DMS79 treated with DMSO at 0.1 percent for 48 hours (cell line): ENCODE measurements at regions not wholly inside any gene's neighbourhood (a gene's known extent, or its start where the extent isn't known, plus 50 kb on each side); places are given as distances from the start of the nearest gene placed in this dataset.
"Not testable (repeated sequence)": the region's sequence is repeated elsewhere in the genome, so short reads cannot be mapped to it uniquely, and the experiment has no call there.

Experiments used
- DNase-seq: peaks from one replicate; lab custom pipeline; 2025; lab: John Stamatoyannopoulos, UW

DNA sequence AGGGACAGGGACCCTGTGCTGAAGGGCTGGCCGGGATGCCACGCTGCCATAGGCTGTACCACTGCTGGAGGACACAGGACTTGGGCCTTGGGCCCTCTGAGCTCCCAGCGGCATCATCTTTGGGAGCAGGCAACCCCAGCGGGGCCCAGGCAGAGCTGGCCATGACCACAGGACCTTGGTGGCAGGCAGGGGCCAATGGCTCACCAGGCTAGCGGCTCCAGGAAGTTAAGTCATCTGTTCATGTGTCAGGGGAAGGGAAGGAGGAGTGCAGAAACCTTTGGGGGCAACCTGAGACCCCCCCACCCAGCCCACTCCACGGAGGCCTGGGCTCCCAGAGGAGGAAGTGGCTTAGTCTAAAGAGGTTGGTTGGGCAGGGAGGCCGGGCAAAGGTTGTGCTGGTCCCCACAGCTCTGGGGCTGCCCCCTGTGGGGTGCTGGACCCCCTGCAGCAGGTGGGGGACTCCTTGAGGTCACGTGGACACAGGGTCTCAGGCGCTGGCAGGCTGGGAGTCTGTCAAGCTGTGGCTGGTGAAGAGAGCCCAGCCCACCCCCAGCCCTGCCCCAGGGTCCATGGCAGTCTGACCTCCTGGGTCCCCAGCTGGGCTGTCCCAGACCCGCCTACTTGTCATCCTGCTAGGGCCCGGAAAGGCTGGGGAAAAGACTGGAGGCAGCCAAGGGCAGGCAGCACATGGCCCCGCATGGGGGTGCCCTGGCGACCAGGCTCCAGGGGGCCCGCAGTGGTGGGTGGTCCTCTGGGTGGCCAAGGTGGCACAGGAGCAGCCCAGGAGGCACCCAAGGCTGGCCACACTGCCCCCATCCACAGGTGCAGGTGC, 184.3 kb downstream of the IGLL1 start:
- no peak for DNase-seq

DNA sequence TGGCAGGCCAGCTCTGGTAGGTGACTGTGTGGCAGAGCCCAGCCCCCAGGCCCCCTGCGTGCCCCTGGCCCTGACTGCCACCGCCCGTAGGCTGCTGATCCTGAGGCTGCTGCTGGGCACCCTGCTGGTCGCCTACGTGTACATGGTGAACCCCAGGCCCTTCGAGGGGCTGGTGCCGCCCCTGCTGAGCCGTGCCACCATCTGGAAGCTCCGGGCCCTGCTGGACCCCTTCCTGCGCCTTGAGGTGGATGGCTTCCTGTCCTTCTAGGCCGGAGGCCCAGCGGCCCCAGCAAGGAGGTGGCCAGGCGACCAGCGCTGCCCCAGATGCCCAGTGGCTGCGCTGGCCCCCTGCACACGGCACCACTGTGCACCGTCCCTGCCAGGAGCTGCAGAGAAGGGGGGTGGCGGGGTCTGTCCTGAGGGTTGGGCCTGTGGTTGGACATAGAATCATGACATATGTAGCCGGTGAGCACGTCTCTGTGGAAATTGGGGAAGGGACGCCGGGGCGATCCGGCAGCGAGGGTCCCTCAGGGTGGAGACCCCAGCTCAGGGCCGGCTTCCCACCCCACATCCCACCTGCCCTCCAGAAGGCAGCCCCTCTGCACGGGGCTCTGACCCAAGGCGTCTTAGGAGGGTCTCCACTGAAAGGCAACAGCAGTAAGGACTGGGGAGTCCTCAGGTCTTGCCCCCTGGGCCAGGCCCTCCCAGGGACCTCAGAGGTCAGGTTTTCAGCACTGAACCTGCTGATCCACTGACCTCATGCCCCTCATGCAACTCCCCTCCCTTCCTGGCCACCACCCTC, 185.4 kb downstream of the IGLL1 start:
- no peak for DNase-seq

GRCh38 chr22:23393721-23394320, 186.3 kb downstream of the IGLL1 start:
- no peak for DNase-seq

GRCh38 chr22:23393199-23393598, 186.9 kb downstream of the IGLL1 start:
- not testable (repeated sequence) for DNase-seq

GRCh38 chr22:23392420-23393121, 187.5 kb downstream of the IGLL1 start:
- DNase-seq: no peak

DNA sequence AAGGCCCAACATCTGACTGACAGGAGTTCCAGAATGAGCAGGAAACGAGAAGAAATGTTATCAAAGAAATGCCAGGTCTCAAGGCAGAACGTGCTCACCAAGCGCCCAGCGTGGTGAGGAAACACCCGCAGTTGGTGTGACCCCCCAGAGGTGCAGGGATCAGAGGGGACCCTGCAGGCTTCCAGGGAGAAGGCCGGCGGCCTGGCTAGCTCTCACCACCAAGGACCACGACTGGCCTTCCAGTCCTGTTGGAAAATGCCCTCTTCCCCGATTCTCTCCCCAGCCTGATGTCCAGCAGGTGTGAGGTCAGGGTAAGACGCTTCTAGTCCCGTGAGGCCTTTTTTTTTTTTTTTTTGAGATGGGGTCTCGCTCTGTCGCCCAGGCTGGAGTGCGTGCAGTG, 189.1 kb downstream of the IGLL1 start:
- DNase-seq: no peak

DNA sequence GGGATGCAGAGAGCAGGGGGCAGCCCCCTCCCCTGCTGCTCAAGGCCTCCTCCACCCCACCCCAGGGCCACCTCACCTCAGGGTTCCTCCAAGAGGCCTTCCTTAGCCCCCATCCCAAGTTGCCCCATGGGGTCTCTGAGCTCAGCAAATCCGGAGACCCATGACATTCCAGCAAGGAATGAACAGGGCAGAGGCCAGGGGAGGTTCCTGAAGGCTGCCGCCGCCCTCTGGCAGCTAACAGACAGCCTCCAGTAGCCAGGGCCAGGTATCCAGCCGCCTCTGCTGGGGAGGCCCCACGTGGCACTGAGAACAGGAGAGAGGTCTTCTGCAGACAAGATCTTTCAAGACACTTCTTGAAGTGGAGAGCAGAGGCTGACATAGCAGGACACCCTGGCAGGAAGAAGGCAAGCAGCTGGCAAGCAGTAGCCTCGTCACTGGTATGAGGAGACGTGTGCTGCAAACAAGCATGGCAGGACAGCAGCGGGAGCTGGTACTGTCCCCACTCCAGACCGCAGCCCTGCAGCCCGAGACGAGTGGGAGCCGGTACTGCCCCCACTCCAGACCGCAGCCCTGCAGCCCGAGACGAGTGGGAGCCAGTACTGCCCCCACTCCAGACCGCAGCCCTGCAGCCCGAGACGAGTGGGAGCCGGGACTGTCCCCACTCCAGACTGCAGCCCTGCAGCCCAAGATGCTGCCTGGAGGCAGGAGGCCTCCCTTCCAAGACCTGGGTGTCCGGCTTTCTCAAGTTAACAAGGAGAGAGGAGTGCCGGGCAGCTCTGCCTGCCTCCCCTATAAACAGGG, 190.6 kb downstream of the IGLL1 start:
- no peak for DNase-seq

DNA sequence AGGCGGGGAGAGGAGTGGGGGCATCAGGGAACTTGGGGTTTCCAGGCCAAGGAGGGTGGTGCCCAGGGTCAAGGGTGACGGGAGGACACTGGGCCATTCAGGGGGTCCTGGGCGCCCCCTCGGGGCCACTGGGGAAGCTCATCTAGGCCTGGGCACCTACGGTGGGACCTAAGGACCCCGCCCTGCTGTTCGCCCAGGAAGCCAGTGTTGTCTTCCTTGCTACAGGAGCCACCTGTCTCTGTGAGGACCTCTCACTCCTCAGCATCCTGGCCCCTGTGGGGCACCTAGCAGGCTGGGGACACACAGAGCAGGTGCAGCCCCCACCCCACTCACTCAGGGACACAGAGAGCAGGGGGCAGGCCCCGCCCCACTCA, 191.6 kb downstream of the IGLL1 start:
- DNase-seq: no peak

DNA sequence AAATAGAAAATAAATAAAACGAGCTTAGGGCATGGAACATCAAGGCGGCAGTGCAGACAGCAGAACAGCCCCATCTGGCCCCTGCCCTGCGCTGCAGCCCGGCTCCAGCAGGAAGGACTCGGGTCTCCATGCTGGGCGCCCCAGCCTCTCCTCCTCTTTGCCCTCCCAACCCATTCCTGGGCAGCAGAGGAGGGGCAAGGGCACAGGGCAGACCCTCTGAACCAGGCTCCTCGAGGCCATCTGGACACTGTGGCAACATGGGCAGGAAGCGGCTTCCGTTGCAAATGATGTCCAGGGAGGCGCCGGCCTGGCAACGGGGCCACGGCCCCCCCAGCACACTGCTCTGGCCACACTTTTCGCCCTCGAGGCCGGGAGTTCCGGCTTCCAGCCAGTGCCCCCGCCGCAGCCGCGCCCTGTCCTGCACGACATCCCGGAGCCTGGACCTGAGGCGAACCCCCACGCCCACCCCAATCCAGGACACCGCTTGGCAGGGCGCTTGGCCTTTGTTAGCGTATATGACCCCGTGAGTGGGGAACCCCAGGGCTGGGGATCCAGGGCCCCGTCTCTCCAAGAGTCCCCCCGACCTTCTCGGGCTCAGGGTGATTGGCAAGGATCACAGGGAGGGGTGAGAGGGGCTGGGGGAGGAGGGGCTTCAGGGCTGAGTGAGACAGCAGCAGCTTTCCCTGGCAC, 192.1 kb downstream of the IGLL1 start:
- no peak for DNase-seq

DNA sequence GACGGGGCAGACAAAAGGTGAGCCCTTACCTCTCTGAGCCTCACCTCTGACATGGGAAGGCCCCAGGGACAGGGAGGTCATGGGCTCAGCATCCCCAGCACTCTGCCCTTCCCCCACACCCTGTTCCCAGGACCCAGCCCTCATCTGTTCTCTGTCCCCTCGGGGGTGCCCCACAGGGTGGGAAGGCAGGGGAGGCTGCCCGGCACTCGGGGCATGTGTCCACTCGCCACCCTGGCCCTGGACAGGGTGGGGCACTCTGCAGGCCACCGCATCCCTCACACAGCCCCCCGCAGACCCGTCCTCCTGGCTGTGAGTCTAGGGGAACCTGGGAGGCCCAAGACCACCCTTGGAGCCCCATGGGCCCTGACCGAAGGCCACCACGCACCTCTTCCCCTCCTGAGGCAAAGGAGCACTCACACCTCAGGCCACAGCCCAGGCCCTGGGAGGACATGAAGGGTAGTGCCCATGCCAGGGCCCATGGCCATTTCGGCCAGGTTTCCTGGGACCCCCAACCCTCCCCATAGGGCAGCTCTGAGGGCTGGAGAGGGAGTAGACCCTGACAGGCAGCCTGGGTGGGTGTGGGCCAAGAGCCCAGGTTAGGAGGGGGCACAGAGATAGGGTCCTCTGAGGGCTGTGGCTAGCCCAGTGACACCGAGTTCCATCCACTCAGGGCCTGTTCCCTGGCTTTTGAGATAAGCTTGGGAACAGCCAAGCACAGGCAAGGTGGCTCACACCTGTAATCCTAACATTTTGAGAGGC, 193.1 kb downstream of the IGLL1 start:
- no peak for DNase-seq

GRCh38 chr22:23385678-23386631, 194.1 kb downstream of the IGLL1 start:
- peak; percentile 37 for DNase-seq

- no peak for DNase-seq
Observed at GRCh38 chr22:23384923-23385677, 195.0 kb downstream of the IGLL1 start.

GRCh38 chr22:23384431-23384830, 195.7 kb downstream of the IGLL1 start:
- DNase-seq: peak; percentile 6

GRCh38 chr22:23383491-23384361, 196.4 kb downstream of the IGLL1 start:
- no peak for DNase-seq

- DNase-seq: no peak
Observed at GRCh38 chr22:23382428-23383218, 197.5 kb downstream of the IGLL1 start.
